ENCODE measurements at regions not wholly inside any gene's neighbourhood (a gene's known extent, or its start where the extent isn't known, plus 50 kb on each side); places are given as distances from the start of the nearest gene placed in this dataset.

- TF ChIP-seq CTCF (IDR thresholded peaks at IDR 0.05) = no peak
- no peak for TF ChIP-seq POLR2A (IDR thresholded peaks at IDR 0.05)
- no peak for TF ChIP-seq EP300 (IDR thresholded peaks at IDR 0.05)
These were observed 118.3 kb downstream of the GALC start for GRCh38 chr14:87874676-87875075.
